ENCODE measurements at regions not wholly inside any gene's neighbourhood (a gene's known extent, or its start where the extent isn't known, plus 50 kb on each side); places are given as distances from the start of the nearest gene placed in this dataset.
A peak's percentile ranks its signal among the peaks of the same experiment; 100 is the strongest.
"Not testable (repeated sequence)": the region's sequence is repeated elsewhere in the genome, so short reads cannot be mapped to it uniquely, and the experiment has no call there.

- DNase-seq (ENCODE audit: low read depth) = no peak
Measured at GRCh38 chr4:123218981-123219380, 177.6 kb upstream of the SPRY1 start.

- DNase-seq (ENCODE audit: low read depth) = no peak
Measured at GRCh38 chr4:123229286-123229685, 167.3 kb upstream of the SPRY1 start.

- DNase-seq (ENCODE audit: low read depth) = no peak
Measured at GRCh38 chr4:123230061-123230460, 166.5 kb upstream of the SPRY1 start.

- DNase-seq (ENCODE audit: low read depth) = no peak
Measured at GRCh38 chr4:123232439-123232838, 164.2 kb upstream of the SPRY1 start.

- no peak for DNase-seq (ENCODE audit: low read depth)
Measured at GRCh38 chr4:123233136-123233768, 163.3 kb upstream of the SPRY1 start.

- no peak for DNase-seq (ENCODE audit: low read depth)
Measured at GRCh38 chr4:123234955-123235354, 161.6 kb upstream of the SPRY1 start.

GRCh38 chr4:123235431-123235830 is 161.2 kb upstream of the SPRY1 start:
- no peak for DNase-seq (ENCODE audit: low read depth)

GRCh38 chr4:123236606-123237005 is 160.0 kb upstream of the SPRY1 start:
- no peak for DNase-seq (ENCODE audit: low read depth)

- DNase-seq (ENCODE audit: low read depth) = not testable (repeated sequence)
Measured at GRCh38 chr4:123240286-123240685, 156.3 kb upstream of the SPRY1 start.

GRCh38 chr4:123243220-123243619 is 153.4 kb upstream of the SPRY1 start:
- DNase-seq (ENCODE audit: low read depth) = not testable (repeated sequence)

- peak; percentile 17 for DNase-seq (ENCODE audit: low read depth)
Measured at GRCh38 chr4:123244137-123244536, 152.5 kb upstream of the SPRY1 start.

GRCh38 chr4:123246085-123246484 is 150.5 kb upstream of the SPRY1 start:
- DNase-seq (ENCODE audit: low read depth) = no peak

GRCh38 chr4:123248085-123248659 is 148.4 kb upstream of the SPRY1 start:
- peak; percentile 62 for DNase-seq (ENCODE audit: low read depth)

GRCh38 chr4:123249821-123250220 is 146.8 kb upstream of the SPRY1 start:
- DNase-seq (ENCODE audit: low read depth) = no peak

- DNase-seq (ENCODE audit: low read depth) = peak; percentile 32
Measured at GRCh38 chr4:123250843-123251242, 145.8 kb upstream of the SPRY1 start.

GRCh38 chr4:123255971-123256370 is 140.6 kb upstream of the SPRY1 start:
- DNase-seq (ENCODE audit: low read depth) = no peak

GRCh38 chr4:123256901-123257300 is 139.7 kb upstream of the SPRY1 start:
- no peak for DNase-seq (ENCODE audit: low read depth)

GRCh38 chr4:123257591-123257990 is 139.0 kb upstream of the SPRY1 start:
- DNase-seq (ENCODE audit: low read depth) = no peak

- no peak for DNase-seq (ENCODE audit: low read depth)
Measured at GRCh38 chr4:123259676-123260646, 136.6 kb upstream of the SPRY1 start.

- DNase-seq (ENCODE audit: low read depth) = no peak
Measured at GRCh38 chr4:123260653-123261052, 135.9 kb upstream of the SPRY1 start.

GRCh38 chr4:123262080-123262479 is 134.5 kb upstream of the SPRY1 start:
- no peak for DNase-seq (ENCODE audit: low read depth)

GRCh38 chr4:123265443-123265842 is 131.2 kb upstream of the SPRY1 start:
- no peak for DNase-seq (ENCODE audit: low read depth)

GRCh38 chr4:123266221-123266620 is 130.4 kb upstream of the SPRY1 start:
- DNase-seq (ENCODE audit: low read depth) = no peak

Measured in fibroblast of the conjunctiva (primary cell).